GM10248 (cell line): ENCODE measurements at regions not wholly inside any gene's neighbourhood (a gene's known extent, or its start where the extent isn't known, plus 50 kb on each side); places are given as distances from the start of the nearest gene placed in this dataset.

Experiments
- CTCF ChIA-PET: fragments of 300-600 bp; sonication (Branson Sonifier 250); formaldehyde crosslinking; extraction: SDS; loops from one replicate; lab custom pipeline; 2021; ENCODE audit warnings: antibody characterized with exemption; lab: Yijun Ruan, JAX
- POLR2A ChIA-PET: fragments of 350-650 bp; sonication (Branson Sonifier 250); formaldehyde crosslinking; extraction: SDS; loops from one replicate; lab custom pipeline; 2020; ENCODE audit warnings: antibody characterized with exemption; lab: Yijun Ruan, JAX
- DNase-seq: peaks from one replicate; pipeline ENCODE4 v3.0.0; 2012; ENCODE audit errors: extremely low spot score
- CTCF ChIP-seq: IDR thresholded peaks from 2 replicates; pipeline ENCODE4 v1.5.1; 2012; ENCODE audit warnings: mild to moderate bottlenecking, low read depth; ENCODE audit errors: extremely low read depth, missing control alignments, control extremely low read depth

GRCh38 chr10:53007527-53007842 lies 234.9 kb upstream of the MBL2 start:
- CTCF ChIA-PET: interaction anchor here (1.3 to 1.6 kb wide), 2 partner anchors 32 to 55 kb away, joined by 3 read pairs; no protein-coding TSS in a partner anchor
- POLR2A ChIA-PET: no interaction called here
- DNase-seq: no peak
- TF ChIP-seq CTCF: no peak

GRCh38 chr10:53006663-53007526 lies 234.3 kb upstream of the MBL2 start:
- ChIA-PET POLR2A (no interaction called here), CTCF (interaction anchor here (1.3 to 1.6 kb wide), 2 partner anchors 31 to 56 kb away, joined by 3 read pairs; no protein-coding TSS in a partner anchor)
- no peak for TF ChIP-seq CTCF
- DNase-seq: no peak

GRCh38 chr10:53005612-53006345 lies 233.2 kb upstream of the MBL2 start:
- CTCF ChIA-PET: interaction anchor here (1.2 to 1.6 kb wide), 2 partner anchors 30 kb away, joined by 3 to 4 read pairs; no protein-coding TSS in a partner anchor

DNA sequence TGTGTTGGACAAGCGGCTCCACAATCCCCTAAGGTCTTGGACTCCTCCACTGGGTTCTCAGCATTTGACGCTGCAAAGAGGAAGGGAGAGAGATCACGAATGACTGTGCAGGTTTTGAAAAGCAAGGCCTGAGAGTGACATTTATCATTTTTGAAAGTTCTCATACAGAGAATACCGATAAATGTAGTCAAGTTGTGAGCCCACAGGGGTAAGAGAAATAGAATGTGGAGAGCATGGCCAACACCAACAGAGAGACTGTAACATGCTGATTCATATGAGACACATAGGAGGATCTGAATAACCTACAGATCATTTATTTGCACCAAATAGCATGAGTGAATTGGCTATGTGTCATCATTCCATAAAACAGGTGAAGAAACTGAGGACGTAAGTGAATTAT lies 230.5 kb upstream of the MBL2 start:
- TF ChIP-seq CTCF: no peak
- POLR2A ChIA-PET: no interaction called here
- CTCF ChIA-PET: no interaction called here
- no peak for DNase-seq

More at GRCh38 chr10:53005612-53006345, 233.2 kb upstream of the MBL2 start:
- POLR2A ChIA-PET: no interaction called here
- no peak for TF ChIP-seq CTCF
- DNase-seq: no peak

- POLR2A ChIA-PET: no interaction called here
Observed at GRCh38 chr10:52999681-53000080, 227.1 kb upstream of the MBL2 start.

More at GRCh38 chr10:52999681-53000080, 227.1 kb upstream of the MBL2 start:
- TF ChIP-seq CTCF: no peak
- CTCF ChIA-PET: interaction anchor here (2.2 kb wide), 1 partner anchor 16 kb away, joined by 6 read pairs; no protein-coding TSS in a partner anchor
- no peak for DNase-seq
